GM19467 (cell line): ENCODE measurements at regions not wholly inside any gene's neighbourhood (a gene's known extent, or its start where the extent isn't known, plus 50 kb on each side); places are given as distances from the start of the nearest gene placed in this dataset.

Experiments
- ATAC-seq: cut with Tn5 transposase; IDR thresholded peaks from one replicate; pipeline ENCODE4 v1.9.1; 2021; ENCODE audit warnings: mild to moderate bottlenecking, moderate library complexity; ENCODE audit not compliant: unreplicated experiment

- ATAC-seq, result no peak
These were observed 52.4 kb upstream of the SERINC1 start for GRCh38 chr6:122524056-122524455.

GRCh38 chr6:122530440-122531046 lies 58.9 kb upstream of the SERINC1 start:
- peak; percentile 96 for ATAC-seq

- ATAC-seq, result no peak
These were observed 61.9 kb upstream of the PKIB start for GRCh38 chr6:122548281-122548680.

- ATAC-seq, result no peak
These were observed 61.4 kb upstream of the PKIB start for GRCh38 chr6:122548820-122549219.

- ATAC-seq, result no peak
These were observed 56.5 kb upstream of the PKIB start for GRCh38 chr6:122553697-122554096.

GRCh38 chr6:122555561-122555960 lies 54.6 kb upstream of the PKIB start:
- ATAC-seq, result no peak

- ATAC-seq, result no peak
These were observed 52.1 kb upstream of the PKIB start for GRCh38 chr6:122558080-122558479.
